Heart left ventricle (tissue), 16 donors: ENCODE measurements at regions not wholly inside any gene's neighbourhood (a gene's known extent, or its start where the extent isn't known, plus 50 kb on each side); places are given as distances from the start of the nearest gene placed in this dataset.

Experiments
- ATAC-seq, 4 donors: fragments of 200-7000 bp; cut with Tn5 transposase; one replicate each; pipeline ENCODE4 v1.9.1; 2020 to 2022; ENCODE audit warnings: moderate library complexity in 4 of 4, mild to moderate bottlenecking in 3 of 4, moderate number of reproducible peaks in 1 of 4
- DNase-seq, 5 donors: peaks; one replicate each; pipeline ENCODE4 v3.0.0-alpha.2; 2020
- H3K27ac ChIP-seq, 12 donors: fragments of 200-600 bp; sonication (generic) in 4 of 12; one replicate each; pipeline versions ENCODE4 v1.5.0 to v1.8.0; 2016 to 2022; ENCODE audit warnings: mild to moderate bottlenecking in 2 of 12
- H3K27me3 ChIP-seq, 9 donors: fragments of 200-600 bp; sonication (generic) in 2 of 9; one replicate each; pipeline versions ENCODE4 v1.5.1 to v1.8.0; 2016 to 2022; ENCODE audit warnings: mild to moderate bottlenecking in 3 of 9
- H3K36me3 ChIP-seq, 9 donors: fragments of 200-600 bp; sonication (generic) in 2 of 9; one replicate each; pipeline versions ENCODE4 v1.5.0 to v1.8.0; 2018 to 2022; ENCODE audit warnings: mild to moderate bottlenecking in 2 of 9
- H3K4me1 ChIP-seq, 12 donors: fragments of 200-600 bp; sonication (generic) in 4 of 12; one replicate each; pipeline versions ENCODE4 v1.5.0 to v1.8.0; 2016 to 2022; ENCODE audit warnings: mild to moderate bottlenecking in 3 of 12
- H3K4me3 ChIP-seq, 12 donors: fragments of 200-600 bp; sonication (generic) in 4 of 12; one replicate each; pipeline versions ENCODE4 v1.5.0 to v1.8.0; 2017 to 2022; ENCODE audit warnings: mild to moderate bottlenecking in 9 of 12, moderate library complexity in 4 of 12
- H3K9me3 ChIP-seq, 12 donors: fragments of 200-600 bp; sonication (generic) in 4 of 12; one replicate each; pipeline versions ENCODE4 v1.5.0 to v1.8.0; 2016 to 2022; ENCODE audit warnings: mild to moderate bottlenecking in 1 of 12
- POLR2A ChIP-seq, 2 donors: fragments of 450-650 bp; IDR thresholded peaks; one replicate each; pipeline ENCODE4 v1.6.1; 2017; ENCODE audit warnings: antibody characterized with exemption in 2 of 2, mild to moderate bottlenecking in 2 of 2, moderate library complexity in 2 of 2
- WGBS, 4 donors: extraction: QIAGEN DNeasy Blood & Tissue Kit in 2 of 4; methylation state at CpG; one replicate each; pipeline versions ENCODE4 v1.1.5 to v1.1.7; 2013 to 2018; 5-methylcytosine and 5-hydroxymethylcytosine counted together
- intact Hi-C, 10 donors: fragments of 100-400 bp; cut with DNase I; formaldehyde crosslinking; loops; one replicate each; pipeline versions ENCODE4 v1.11.1 to v1.14.2; 2022
- TF ChIP-seq, protein P1 (sequence below), 12 donors: fragments of 200-600 bp; sonication (generic) in 4 of 12; IDR thresholded peaks; one replicate each; pipeline versions ENCODE4 v1.5.0 to v1.8.0; 2018 to 2022; ENCODE audit warnings: antibody characterized with exemption in 12 of 12, mild to moderate bottlenecking in 5 of 12
- donor health status: ischemic (EF 13 %, LVEDD 7.1; RV severe dilation, severe dysfunction).
- donor health status: healthy with polysubstance abuse.
- donor health status: DM: no; HTN: yes; CAD: no.
- donor health status: DM: no; HTN: no; CAD: no.
- donor health status: ischemic (EF 25% LVEDD 6.9; RV normal size, moderate dysfunction).
- donor health status: ischemic (EF 25% LVEDD 5.7; RV mildly dilated, moderate dysfunction).
- donor health status: healthy.
- donor health status: DM: yes; HTN: yes; CAD: no.
- donor health status: ischemic (EF 35%, LVEDD 5.7; RV mildly dilated, moderate dysfunction).
- donor health status: nonischemic (EF 11% LVEDD 7.7; RV severe dilation, severe dysfunction).
- donor health status: DM: yes; HTN: yes; CAD: no.
- donor health status: PGD.
- donor health status: ischemic (EF 29% LVEDD 5.4; RV normal size, mild dysfunction).
- donor health status: nonischemic (EF 23%, LVEDD 6.1; RV moderate dilation, normal function).

DNA sequence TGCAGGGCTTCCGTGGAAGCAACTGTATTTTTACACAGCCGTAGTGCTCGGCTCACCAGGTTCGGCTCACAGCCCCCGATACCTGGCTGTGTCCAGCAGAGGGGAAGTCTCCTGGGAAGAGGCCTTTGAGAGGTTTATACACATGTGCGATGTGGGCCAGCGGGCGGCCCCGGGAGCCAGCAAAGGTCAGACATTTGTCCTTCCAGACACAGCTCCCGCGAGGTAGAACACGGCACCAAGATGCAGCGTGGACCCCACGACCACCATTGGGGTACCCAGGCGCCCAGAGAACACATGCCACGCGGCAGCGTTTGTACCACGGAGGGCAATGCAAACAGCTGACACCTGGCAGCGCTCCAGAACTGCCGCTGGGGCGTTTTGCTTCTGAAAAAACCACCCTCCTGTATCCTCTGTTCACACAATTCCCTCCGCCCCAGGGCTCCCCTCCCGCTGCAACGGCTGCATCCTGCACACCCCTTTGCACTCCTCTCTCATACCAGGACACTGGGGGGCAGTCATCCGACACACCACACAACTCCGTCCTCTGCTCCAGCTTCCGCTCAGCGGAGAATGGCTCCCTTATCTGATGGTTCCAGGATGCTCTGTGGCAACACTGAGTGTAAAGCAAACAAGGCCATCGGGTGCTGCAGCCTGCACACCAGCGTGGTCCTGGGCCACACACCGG, 235.3 kb downstream of the SYK start:
- ATAC-seq = peak; percentile 86 to 99 (median 98)
- Histone ChIP-seq H3K4me3 (no peak overlapping the region), H3K27me3 (peaks cover 0 to 7% (median 0%) of the 10 kb centered on the region in 9 donors), H3K27ac (no peak overlapping the region), H3K4me1 (peaks cover 0 to 20% (median 10%) of the 10 kb centered on the region in 12 donors), H3K36me3 (no peaks in the 10 kb centered on the region), H3K9me3 (no peaks in the 10 kb centered on the region)
- peak; percentile 76 to 82 (median 78) for DNase-seq
- intact Hi-C loops = loop anchor here in 9 of 10 donors (2.0 to 10.0 kb wide), 9 partner anchors 158 to 645 kb away; partner anchors contain the start of genes AUH (in 1 of the 9) and NFIL3 (in 1 of the 9)
- 23 to 36% (median 28%) methylated on average over 17 to 32 of the region's 32 CpGs for WGBS, 4 donors
- no peak for TF ChIP-seq POLR2A (IDR thresholded peaks at IDR 0.05)
- TF ChIP-seq, protein P1, sequence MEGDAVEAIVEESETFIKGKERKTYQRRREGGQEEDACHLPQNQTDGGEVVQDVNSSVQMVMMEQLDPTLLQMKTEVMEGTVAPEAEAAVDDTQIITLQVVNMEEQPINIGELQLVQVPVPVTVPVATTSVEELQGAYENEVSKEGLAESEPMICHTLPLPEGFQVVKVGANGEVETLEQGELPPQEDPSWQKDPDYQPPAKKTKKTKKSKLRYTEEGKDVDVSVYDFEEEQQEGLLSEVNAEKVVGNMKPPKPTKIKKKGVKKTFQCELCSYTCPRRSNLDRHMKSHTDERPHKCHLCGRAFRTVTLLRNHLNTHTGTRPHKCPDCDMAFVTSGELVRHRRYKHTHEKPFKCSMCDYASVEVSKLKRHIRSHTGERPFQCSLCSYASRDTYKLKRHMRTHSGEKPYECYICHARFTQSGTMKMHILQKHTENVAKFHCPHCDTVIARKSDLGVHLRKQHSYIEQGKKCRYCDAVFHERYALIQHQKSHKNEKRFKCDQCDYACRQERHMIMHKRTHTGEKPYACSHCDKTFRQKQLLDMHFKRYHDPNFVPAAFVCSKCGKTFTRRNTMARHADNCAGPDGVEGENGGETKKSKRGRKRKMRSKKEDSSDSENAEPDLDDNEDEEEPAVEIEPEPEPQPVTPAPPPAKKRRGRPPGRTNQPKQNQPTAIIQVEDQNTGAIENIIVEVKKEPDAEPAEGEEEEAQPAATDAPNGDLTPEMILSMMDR (IDR thresholded peaks at IDR 0.05) = peak; percentile 55 to 78 (median 64)

DNA sequence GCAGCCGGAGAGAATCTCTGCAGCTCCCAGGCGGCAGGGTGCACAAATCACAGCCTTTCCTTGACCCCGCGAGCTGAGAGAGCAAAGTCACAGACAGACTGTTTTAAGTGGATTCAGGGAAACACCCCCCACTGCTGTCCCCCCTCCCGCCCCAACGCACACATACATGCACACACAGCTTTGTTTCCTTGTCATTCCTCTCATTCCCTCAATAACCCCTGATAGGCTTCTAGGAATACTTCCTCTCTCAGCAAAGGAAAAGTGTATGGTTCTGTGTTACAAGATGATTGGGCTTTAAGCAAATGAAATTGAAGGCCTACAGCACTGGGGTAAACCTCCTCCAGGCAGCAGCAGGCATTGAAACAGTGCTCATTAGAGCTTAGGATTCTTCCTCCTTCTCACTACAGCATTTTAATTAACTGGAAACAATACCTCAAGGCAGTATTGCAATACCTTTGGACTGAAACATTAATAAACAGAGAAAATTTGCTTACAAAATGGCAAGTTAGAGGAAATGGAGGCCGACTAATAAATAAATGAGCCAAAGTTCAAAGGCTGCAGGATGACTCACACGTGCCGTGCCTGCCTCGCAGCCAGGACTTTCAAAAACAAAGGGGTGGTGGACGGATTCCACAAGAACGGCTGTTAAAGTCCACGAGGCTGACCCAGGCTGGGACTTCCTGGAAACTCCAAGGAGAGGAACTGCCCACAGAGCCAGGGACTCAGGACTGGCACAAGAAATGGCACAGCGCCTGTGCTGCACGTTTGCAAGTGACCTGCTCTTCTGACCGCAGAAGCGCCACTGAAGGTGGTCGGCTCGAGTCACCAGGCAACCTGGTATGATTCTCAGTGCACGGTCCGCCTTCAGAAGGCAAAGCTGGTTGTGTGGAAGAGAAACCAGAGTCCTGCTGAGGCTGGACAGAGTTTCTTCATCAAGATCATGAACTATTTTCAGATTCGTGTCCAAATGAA, 236.2 kb downstream of the SYK start:
- peak in 3 of 5 donors; percentile 30 to 68 (median 49) for DNase-seq
- H3K36me3 ChIP-seq = no peaks in the 10 kb centered on the region
- H3K27ac ChIP-seq = peak overlapping the region in 2 of 12 donors; percentile 41 to 43
- H3K27me3 ChIP-seq = no peaks in the 10 kb centered on the region
- TF ChIP-seq, protein P1 (IDR thresholded peaks at IDR 0.05) = no peak
- TF ChIP-seq POLR2A (IDR thresholded peaks at IDR 0.05) = no peak
- H3K9me3 ChIP-seq = no peaks in the 10 kb centered on the region
- ATAC-seq = peak in 3 of 4 donors; percentile 16 to 44 (median 23)
- 49 to 68% (median 55%) methylated on average over 21 to 22 of the region's 22 CpGs for WGBS, 4 donors
- H3K4me3 ChIP-seq = no peak overlapping the region
- H3K4me1 ChIP-seq = peaks cover 0 to 20% (median 10%) of the 10 kb centered on the region in 12 donors
- intact Hi-C loops = loop anchor here in 9 of 10 donors (2.0 to 10.0 kb wide), 9 partner anchors 157 to 645 kb away; partner anchors contain the start of genes AUH (in 1 of the 9) and NFIL3 (in 1 of the 9)

DNA sequence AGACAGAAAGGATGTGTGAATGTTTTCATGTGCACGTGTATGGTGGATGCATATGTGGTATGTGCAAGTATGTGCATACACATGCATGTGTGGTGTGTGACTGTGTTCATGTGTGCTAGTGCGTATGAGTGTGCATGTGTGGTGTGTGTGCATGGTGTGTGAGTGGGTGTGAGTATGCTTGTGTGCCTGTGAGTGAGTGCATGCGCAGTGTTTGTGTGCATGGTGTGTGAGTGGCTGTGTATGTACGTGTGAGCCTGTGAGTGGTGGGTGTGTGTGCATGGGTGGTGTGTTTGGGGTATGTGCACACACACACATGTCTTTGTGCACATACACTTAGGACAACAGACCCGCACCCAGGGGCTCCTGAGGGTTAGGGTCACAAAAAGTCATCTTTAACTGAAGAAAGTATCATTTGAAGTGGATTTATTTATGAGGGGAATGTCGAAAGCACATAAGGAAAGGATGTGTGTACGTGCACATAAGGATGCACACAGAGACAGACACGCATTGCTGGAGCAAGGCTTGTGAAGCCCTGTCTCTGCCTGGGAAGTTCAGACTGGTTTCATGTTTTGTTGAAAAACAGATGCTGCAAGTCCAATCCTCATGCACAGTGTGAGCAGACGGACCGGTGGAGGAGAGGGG, 237.0 kb downstream of the SYK start:
- Histone ChIP-seq H3K4me3 (no peak overlapping the region), H3K9me3 (no peaks in the 10 kb centered on the region), H3K27me3 (no peaks in the 10 kb centered on the region), H3K36me3 (no peaks in the 10 kb centered on the region), H3K27ac (peak overlapping the region in 1 of 12 donors; percentile 43), H3K4me1 (peaks cover 0 to 20% (median 10%) of the 10 kb centered on the region in 12 donors)
- WGBS, 4 donors = 83 to 94% (median 94%) methylated on average over 9 to 10 of the region's 10 CpGs
- DNase-seq (no peak), ATAC-seq (no peak)
- TF ChIP-seq POLR2A (IDR thresholded peaks at IDR 0.05) = no peak
- TF ChIP-seq, protein P1 (IDR thresholded peaks at IDR 0.05) = no peak
- intact Hi-C loops = loop anchor here in 6 of 10 donors (5.0 to 10.0 kb wide), 5 partner anchors 156 to 644 kb away; partner anchors contain the start of gene AUH (in 1 of the 6)
